ENCODE measurements at regions not wholly inside any gene's neighbourhood (a gene's known extent, or its start where the extent isn't known, plus 50 kb on each side); places are given as distances from the start of the nearest gene placed in this dataset.

DNA sequence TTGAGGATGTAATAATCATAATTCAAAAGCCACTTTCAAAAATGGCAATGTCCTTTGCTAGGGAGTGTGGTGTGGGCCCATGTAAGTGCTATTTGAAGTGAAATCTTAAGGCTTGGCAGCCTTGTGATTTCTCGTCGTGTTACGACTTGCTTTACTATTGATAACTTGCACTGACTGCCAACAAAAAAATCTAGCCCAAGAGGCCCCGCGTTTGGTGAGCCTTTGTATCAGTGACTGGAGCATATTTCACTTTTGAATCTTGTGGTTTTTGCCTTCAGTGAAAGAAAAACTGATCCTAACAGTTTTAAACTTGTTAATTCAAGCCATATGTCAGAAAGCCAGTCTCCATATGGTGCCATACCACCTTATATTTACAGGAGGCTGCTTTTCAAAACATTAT is 248.0 kb downstream of the TMEM182 start:
- no peak overlapping the region for H3K4me3 ChIP-seq (ENCODE audit: low read depth, low read length, poor library complexity, severe bottlenecking)
- CTCF ChIA-PET: no interaction called here
- BruUV-seq (replicated peaks): no TSS peak
- no peaks in the 10 kb centered on the region for H3K9me3 ChIP-seq (ENCODE audit: low read depth, low read length, poor library complexity, severe bottlenecking)
- POLR2A ChIA-PET (ENCODE audit: low non-redundant PET): no interaction called here
- intact Hi-C loops (cut with micrococcal nuclease; ENCODE audit: unreplicated experiment): no loop called here
- H3K4me1 ChIP-seq (ENCODE audit: insufficient read depth, low read length, poor library complexity, severe bottlenecking): no peaks in the 10 kb centered on the region
- no peak overlapping the region for H3K27ac ChIP-seq (ENCODE audit: low read depth, low read length, poor library complexity, severe bottlenecking)
- TF ChIP-seq, protein P1, sequence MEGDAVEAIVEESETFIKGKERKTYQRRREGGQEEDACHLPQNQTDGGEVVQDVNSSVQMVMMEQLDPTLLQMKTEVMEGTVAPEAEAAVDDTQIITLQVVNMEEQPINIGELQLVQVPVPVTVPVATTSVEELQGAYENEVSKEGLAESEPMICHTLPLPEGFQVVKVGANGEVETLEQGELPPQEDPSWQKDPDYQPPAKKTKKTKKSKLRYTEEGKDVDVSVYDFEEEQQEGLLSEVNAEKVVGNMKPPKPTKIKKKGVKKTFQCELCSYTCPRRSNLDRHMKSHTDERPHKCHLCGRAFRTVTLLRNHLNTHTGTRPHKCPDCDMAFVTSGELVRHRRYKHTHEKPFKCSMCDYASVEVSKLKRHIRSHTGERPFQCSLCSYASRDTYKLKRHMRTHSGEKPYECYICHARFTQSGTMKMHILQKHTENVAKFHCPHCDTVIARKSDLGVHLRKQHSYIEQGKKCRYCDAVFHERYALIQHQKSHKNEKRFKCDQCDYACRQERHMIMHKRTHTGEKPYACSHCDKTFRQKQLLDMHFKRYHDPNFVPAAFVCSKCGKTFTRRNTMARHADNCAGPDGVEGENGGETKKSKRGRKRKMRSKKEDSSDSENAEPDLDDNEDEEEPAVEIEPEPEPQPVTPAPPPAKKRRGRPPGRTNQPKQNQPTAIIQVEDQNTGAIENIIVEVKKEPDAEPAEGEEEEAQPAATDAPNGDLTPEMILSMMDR (conservative IDR thresholded peaks at IDR 0.05; ENCODE audit: low read depth, low read length): no peak
- TF ChIP-seq EZH2 (IDR thresholded peaks at IDR 0.05; ENCODE audit: borderline replicate concordance, low read depth, low read length, poor library complexity, severe bottlenecking): no peak
- no peaks in the 10 kb centered on the region for H3K36me3 ChIP-seq (ENCODE audit: insufficient read depth, low read length, poor library complexity, severe bottlenecking)
- no peaks in the 10 kb centered on the region for H3K27me3 ChIP-seq (replicated peaks; ENCODE audit: insufficient read depth, low read depth, low read length, poor library complexity)
- no peak for DNase-seq (ENCODE audit: low spot score)

- intact Hi-C loops (cut with micrococcal nuclease; ENCODE audit: unreplicated experiment): no loop called here
- Histone ChIP-seq H3K27me3 (replicated peaks; ENCODE audit: insufficient read depth, low read depth, low read length, poor library complexity) (no peaks in the 10 kb centered on the region), H3K4me3 (ENCODE audit: low read depth, low read length, poor library complexity, severe bottlenecking) (no peak overlapping the region), H3K27ac (ENCODE audit: low read depth, low read length, poor library complexity, severe bottlenecking) (no peak overlapping the region), H3K4me1 (ENCODE audit: insufficient read depth, low read length, poor library complexity, severe bottlenecking) (no peaks in the 10 kb centered on the region), H3K9me3 (ENCODE audit: low read depth, low read length, poor library complexity, severe bottlenecking) (no peaks in the 10 kb centered on the region), H3K36me3 (ENCODE audit: insufficient read depth, low read length, poor library complexity, severe bottlenecking) (no peaks in the 10 kb centered on the region)
- ChIA-PET POLR2A (ENCODE audit: low non-redundant PET) (no interaction called here), CTCF (no interaction called here)
- no peak for TF ChIP-seq EZH2 (IDR thresholded peaks at IDR 0.05; ENCODE audit: borderline replicate concordance, low read depth, low read length, poor library complexity, severe bottlenecking)
- TF ChIP-seq, protein P1 (conservative IDR thresholded peaks at IDR 0.05; ENCODE audit: low read depth, low read length): no peak
- DNase-seq (ENCODE audit: low spot score): no peak
- no TSS peak for BruUV-seq (replicated peaks)
Measured at GRCh38 chr2:103010306-103010705, 248.5 kb downstream of the TMEM182 start.

GRCh38 chr2:103010751-103011150 is 248.9 kb downstream of the TMEM182 start:
- no peak overlapping the region for H3K4me3 ChIP-seq (ENCODE audit: low read depth, low read length, poor library complexity, severe bottlenecking)
- ChIA-PET POLR2A (ENCODE audit: low non-redundant PET) (no interaction called here), CTCF (no interaction called here)
- H3K27me3 ChIP-seq (replicated peaks; ENCODE audit: insufficient read depth, low read depth, low read length, poor library complexity): no peaks in the 10 kb centered on the region
- no peaks in the 10 kb centered on the region for H3K4me1 ChIP-seq (ENCODE audit: insufficient read depth, low read length, poor library complexity, severe bottlenecking)
- no peak for DNase-seq (ENCODE audit: low spot score)
- intact Hi-C loops (cut with micrococcal nuclease; ENCODE audit: unreplicated experiment): no loop called here
- H3K27ac ChIP-seq (ENCODE audit: low read depth, low read length, poor library complexity, severe bottlenecking): no peak overlapping the region
- no TSS peak for BruUV-seq (replicated peaks)
- H3K9me3 ChIP-seq (ENCODE audit: low read depth, low read length, poor library complexity, severe bottlenecking): no peaks in the 10 kb centered on the region
- no peak for TF ChIP-seq EZH2 (IDR thresholded peaks at IDR 0.05; ENCODE audit: borderline replicate concordance, low read depth, low read length, poor library complexity, severe bottlenecking)
- TF ChIP-seq, protein P1 (conservative IDR thresholded peaks at IDR 0.05; ENCODE audit: low read depth, low read length): no peak
- no peaks in the 10 kb centered on the region for H3K36me3 ChIP-seq (ENCODE audit: insufficient read depth, low read length, poor library complexity, severe bottlenecking)
